Vagina (tissue), 2 donors: ENCODE measurements at regions not wholly inside any gene's neighbourhood (a gene's known extent, or its start where the extent isn't known, plus 50 kb on each side); places are given as distances from the start of the nearest gene placed in this dataset.

ENCODE experiments used
- POLR2AphosphoS5 ChIP-seq, 2 donors: sonication (generic); formaldehyde crosslinking; IDR thresholded peaks; one replicate each; pipeline ENCODE4 v1.9.0; 2017; ENCODE audit warnings: antibody characterized with exemption in 2 of 2, mild to moderate bottlenecking in 2 of 2, low read depth in 1 of 2; ENCODE audit not compliant: insufficient read depth in 1 of 2
- TF ChIP-seq, protein P1 (sequence below), 3 experiments: fragments of 450-650 bp in 2 of 3; fragments of 200-600 bp in 1 of 3; sonication (generic) in 1 of 3; IDR thresholded peaks; one replicate each; pipeline ENCODE4 v1.5.1; 2017 to 2019; ENCODE audit warnings: antibody characterized with exemption in 3 of 3, mild to moderate bottlenecking in 2 of 3, moderate library complexity in 2 of 3

DNA sequence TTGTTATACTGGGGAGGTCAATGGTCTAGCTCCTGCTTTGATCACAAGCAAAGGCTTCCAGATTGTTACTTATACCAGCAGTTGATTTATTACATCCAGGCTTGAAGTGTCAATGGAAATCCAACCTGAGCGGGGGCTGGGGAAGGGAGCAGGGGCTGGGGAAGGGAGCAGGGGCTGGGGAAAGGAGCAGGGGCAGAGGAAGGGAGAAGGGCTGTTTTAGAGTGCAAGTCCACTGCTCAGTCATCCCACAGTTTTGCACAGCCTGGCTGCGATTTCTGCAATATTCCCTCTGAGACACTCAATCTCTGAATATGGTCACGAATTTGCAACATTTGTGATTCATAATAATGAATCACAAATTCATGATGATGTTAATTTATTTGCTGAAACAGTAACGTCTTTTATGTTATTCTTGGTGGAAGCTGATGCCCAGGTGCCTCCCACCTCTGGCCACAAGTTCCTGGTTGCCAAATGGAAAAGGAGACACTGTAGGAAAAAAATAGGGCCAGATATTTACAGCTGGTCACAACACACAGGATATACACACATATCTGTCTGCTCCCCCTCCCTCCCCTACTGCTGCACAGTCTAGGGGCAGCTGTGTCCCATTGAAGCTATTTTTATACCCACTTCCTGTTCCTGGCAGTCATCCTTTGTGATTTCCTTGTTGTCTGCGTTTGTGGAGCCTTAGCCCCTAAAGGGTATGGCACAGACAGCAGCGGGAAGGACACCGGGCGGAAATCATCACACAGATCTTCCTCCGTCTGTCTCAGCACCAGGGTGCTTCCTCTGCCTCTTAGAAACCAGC, 325.1 kb downstream of the GADD45G start:
- TF ChIP-seq, protein P1, sequence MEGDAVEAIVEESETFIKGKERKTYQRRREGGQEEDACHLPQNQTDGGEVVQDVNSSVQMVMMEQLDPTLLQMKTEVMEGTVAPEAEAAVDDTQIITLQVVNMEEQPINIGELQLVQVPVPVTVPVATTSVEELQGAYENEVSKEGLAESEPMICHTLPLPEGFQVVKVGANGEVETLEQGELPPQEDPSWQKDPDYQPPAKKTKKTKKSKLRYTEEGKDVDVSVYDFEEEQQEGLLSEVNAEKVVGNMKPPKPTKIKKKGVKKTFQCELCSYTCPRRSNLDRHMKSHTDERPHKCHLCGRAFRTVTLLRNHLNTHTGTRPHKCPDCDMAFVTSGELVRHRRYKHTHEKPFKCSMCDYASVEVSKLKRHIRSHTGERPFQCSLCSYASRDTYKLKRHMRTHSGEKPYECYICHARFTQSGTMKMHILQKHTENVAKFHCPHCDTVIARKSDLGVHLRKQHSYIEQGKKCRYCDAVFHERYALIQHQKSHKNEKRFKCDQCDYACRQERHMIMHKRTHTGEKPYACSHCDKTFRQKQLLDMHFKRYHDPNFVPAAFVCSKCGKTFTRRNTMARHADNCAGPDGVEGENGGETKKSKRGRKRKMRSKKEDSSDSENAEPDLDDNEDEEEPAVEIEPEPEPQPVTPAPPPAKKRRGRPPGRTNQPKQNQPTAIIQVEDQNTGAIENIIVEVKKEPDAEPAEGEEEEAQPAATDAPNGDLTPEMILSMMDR (IDR thresholded peaks at IDR 0.05) = no peak
- no peak for TF ChIP-seq POLR2AphosphoS5 (IDR thresholded peaks at IDR 0.05; ENCODE audit: insufficient read depth in 1 of 2, low read depth in 1 of 2)
